Astrocyte of the cerebellum (primary cell): ENCODE measurements at regions not wholly inside any gene's neighbourhood (a gene's known extent, or its start where the extent isn't known, plus 50 kb on each side); places are given as distances from the start of the nearest gene placed in this dataset.

Experiments
- DNase-seq: peaks from one replicate; pipeline ENCODE4 v3.0.0-alpha.2; 2011; ENCODE audit warnings: low read depth
- H3K4me3 ChIP-seq: 2 replicates; pipeline ENCODE4 v1.5.1; 2011; ENCODE audit warnings: mild to moderate bottlenecking, low read depth, low read length, moderate library complexity
- CTCF ChIP-seq: IDR thresholded peaks from 2 replicates; pipeline ENCODE4 v1.5.1; 2012; ENCODE audit warnings: low read length, low read depth, moderate library complexity, mild to moderate bottlenecking; ENCODE audit errors: missing control alignments
- in situ Hi-C: cut with HindIII; loops from 2 replicates; pipeline ENCODE4 v1.10.0; 2017; ENCODE audit warnings: low sequenced_read_pairs

DNA sequence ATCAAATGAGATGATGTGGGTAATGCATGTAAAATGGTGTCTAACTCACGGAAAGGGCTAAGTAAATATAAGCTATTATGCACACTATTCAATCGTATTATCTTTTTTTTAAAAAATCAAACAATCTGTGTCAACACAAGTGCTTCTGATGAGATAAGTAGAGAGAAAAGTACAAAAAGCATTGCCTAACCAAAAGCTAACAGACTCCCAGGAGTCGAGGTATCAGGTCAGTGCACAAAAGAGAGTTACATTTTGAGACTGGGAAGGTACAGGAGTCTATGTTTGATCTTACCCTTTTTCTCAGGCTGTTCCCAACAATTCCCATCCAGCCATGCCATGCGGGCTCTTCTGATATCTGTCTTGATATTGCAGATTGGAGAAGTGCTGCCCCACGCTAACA, 203.3 kb upstream of the ZIC3 start:
- in situ Hi-C loops: no loop called here
- TF ChIP-seq CTCF: no peak
- DNase-seq: no peak
- H3K4me3 ChIP-seq: no peak overlapping the region

- no peak for DNase-seq
- in situ Hi-C loops: no loop called here
- H3K4me3 ChIP-seq: no peak overlapping the region
- TF ChIP-seq CTCF: no peak
Observed at GRCh38 chrX:137354851-137355250, 211.1 kb upstream of the ZIC3 start.

DNA sequence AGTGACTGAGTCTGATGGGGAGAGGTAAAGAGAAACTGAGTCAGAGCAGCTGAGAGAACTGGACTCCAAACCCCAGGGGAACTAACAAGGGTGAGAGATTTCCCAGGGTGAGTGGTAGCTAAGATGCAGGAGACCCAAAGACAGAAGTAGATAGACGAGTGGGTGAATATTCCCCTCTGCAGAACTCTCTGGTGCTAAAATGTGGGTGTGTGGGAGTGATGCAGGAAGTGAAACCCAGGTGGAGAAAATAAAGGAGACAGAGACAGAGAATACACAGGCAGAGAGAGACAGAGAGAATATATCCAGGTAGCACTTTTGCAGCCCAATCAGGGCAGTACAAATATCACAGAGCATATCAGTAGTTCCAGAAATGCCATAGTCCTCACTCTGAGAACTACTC, 212.5 kb upstream of the ZIC3 start:
- in situ Hi-C loops: no loop called here
- no peak overlapping the region for H3K4me3 ChIP-seq
- TF ChIP-seq CTCF: no peak
- no peak for DNase-seq

DNA sequence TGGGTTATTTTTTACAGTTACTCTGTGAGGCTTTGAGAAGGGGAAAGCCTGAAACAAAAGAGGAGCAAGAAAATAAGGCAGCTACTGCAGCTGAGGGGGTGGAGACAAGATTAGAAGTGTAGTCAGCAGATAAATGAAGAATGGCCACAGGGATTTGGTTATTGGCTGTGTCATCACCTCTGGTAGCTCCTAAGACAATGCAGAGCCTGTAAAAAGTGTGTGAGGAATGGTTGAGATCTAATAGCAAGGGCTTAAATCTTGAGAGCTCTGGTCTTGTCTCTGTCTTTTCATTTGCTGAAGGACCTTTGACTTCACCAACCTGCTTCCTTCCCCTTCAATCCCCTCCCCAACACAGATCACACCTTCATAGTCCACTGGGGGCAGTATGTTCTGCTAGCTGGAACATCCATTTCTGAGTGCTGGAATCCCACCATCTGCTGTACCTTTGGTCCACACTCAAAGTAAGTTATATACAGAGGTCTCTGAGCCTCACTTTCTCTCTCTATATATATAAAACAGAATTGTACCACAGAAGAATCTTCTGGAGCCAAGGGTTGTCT, 213.7 kb upstream of the ZIC3 start:
- in situ Hi-C loops: no loop called here

GRCh38 chrX:137342969-137343368, 223.0 kb upstream of the ZIC3 start:
- no peak for TF ChIP-seq CTCF
- in situ Hi-C loops: no loop called here
- DNase-seq: no peak

More for the DNA sequence above, 213.7 kb upstream of the ZIC3 start:
- TF ChIP-seq CTCF: no peak
- no peak for DNase-seq
- no peak overlapping the region for H3K4me3 ChIP-seq

DNA sequence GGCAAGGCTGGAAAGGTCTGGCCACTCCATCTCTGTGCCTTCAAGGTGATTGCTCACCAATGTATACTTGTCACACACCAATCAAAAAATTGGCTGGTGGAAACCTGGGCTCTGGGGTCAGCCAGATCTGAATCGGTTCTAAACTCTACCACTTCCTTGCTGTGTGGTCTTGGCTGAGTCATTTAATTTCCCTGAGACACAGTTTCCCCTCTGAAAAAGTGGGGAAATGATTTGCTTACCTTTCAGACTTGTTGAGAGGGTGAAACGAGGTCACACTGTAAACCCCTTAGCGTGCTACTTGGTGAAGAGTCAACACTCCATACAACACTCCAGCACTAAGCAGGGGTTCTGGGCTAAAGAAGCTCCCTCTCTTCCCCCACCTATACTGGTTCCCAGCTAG, 252.3 kb upstream of the ZIC3 start:
- in situ Hi-C loops: no loop called here
- no peak for TF ChIP-seq CTCF

More at GRCh38 chrX:137342969-137343368, 223.0 kb upstream of the ZIC3 start:
- H3K4me3 ChIP-seq: no peak overlapping the region

More for the DNA sequence above, 252.3 kb upstream of the ZIC3 start:
- no peak overlapping the region for H3K4me3 ChIP-seq
- no peak for DNase-seq
